ENCODE measurements at regions not wholly inside any gene's neighbourhood (a gene's known extent, or its start where the extent isn't known, plus 50 kb on each side); places are given as distances from the start of the nearest gene placed in this dataset.

- POLR2A ChIA-PET = no interaction called here
- CTCF ChIA-PET = no interaction called here
- no peak overlapping the region for H3K4me3 ChIP-seq (ENCODE audit: low read depth, low read length)
- no peaks in the 10 kb centered on the region for H3K36me3 ChIP-seq (ENCODE audit: control insufficient read depth, insufficient read depth, low read length)
- no peaks in the 10 kb centered on the region for H3K27me3 ChIP-seq (ENCODE audit: control insufficient read depth, insufficient read depth, low read length)
- no peak for DNase-seq (ENCODE audit: low read depth)
- no peak for TF ChIP-seq CTCF (IDR thresholded peaks at IDR 0.05; ENCODE audit: insufficient read depth, low read depth, low read length)
Measured at GRCh38 chr22:47784367-47784983, 1022.0 kb downstream of the TBC1D22A start.

- H3K27me3 ChIP-seq (ENCODE audit: control insufficient read depth, insufficient read depth, low read length) = no peaks in the 10 kb centered on the region
- POLR2A ChIA-PET = no interaction called here
Measured at GRCh38 chr22:47783433-47784366, 1021.2 kb downstream of the TBC1D22A start.

GRCh38 chr22:47782328-47783075 lies 1020.1 kb downstream of the TBC1D22A start:
- CTCF ChIA-PET = no interaction called here

More at GRCh38 chr22:47783433-47784366, 1021.2 kb downstream of the TBC1D22A start:
- Histone ChIP-seq H3K36me3 (ENCODE audit: control insufficient read depth, insufficient read depth, low read length) (no peaks in the 10 kb centered on the region), H3K4me3 (ENCODE audit: low read depth, low read length) (no peak overlapping the region)
- no peak for TF ChIP-seq CTCF (IDR thresholded peaks at IDR 0.05; ENCODE audit: insufficient read depth, low read depth, low read length)
- CTCF ChIA-PET = no interaction called here
- no peak for DNase-seq (ENCODE audit: low read depth)

GRCh38 chr22:47781427-47782111 lies 1019.1 kb downstream of the TBC1D22A start:
- TF ChIP-seq CTCF (IDR thresholded peaks at IDR 0.05; ENCODE audit: insufficient read depth, low read depth, low read length) = no peak

More at GRCh38 chr22:47782328-47783075, 1020.1 kb downstream of the TBC1D22A start:
- no peaks in the 10 kb centered on the region for H3K27me3 ChIP-seq (ENCODE audit: control insufficient read depth, insufficient read depth, low read length)
- no peak for TF ChIP-seq CTCF (IDR thresholded peaks at IDR 0.05; ENCODE audit: insufficient read depth, low read depth, low read length)
- no peak overlapping the region for H3K4me3 ChIP-seq (ENCODE audit: low read depth, low read length)
- H3K36me3 ChIP-seq (ENCODE audit: control insufficient read depth, insufficient read depth, low read length) = no peaks in the 10 kb centered on the region
- DNase-seq (ENCODE audit: low read depth) = no peak
- POLR2A ChIA-PET = no interaction called here

More at GRCh38 chr22:47781427-47782111, 1019.1 kb downstream of the TBC1D22A start:
- Histone ChIP-seq H3K36me3 (ENCODE audit: control insufficient read depth, insufficient read depth, low read length) (no peaks in the 10 kb centered on the region), H3K4me3 (ENCODE audit: low read depth, low read length) (no peak overlapping the region), H3K27me3 (ENCODE audit: control insufficient read depth, insufficient read depth, low read length) (no peaks in the 10 kb centered on the region)
- no peak for DNase-seq (ENCODE audit: low read depth)
- ChIA-PET CTCF (no interaction called here), POLR2A (no interaction called here)

Data from BJ (cell line).